GM12872 (cell line): ENCODE measurements at regions not wholly inside any gene's neighbourhood (a gene's known extent, or its start where the extent isn't known, plus 50 kb on each side); places are given as distances from the start of the nearest gene placed in this dataset.

Source experiments
- TF ChIP-seq, protein P1 (sequence below): IDR thresholded peaks from 3 replicates; pipeline ENCODE4 v1.5.1; 2011; ENCODE audit warnings: low read depth, mild to moderate bottlenecking, low read length, moderate library complexity; ENCODE audit not compliant: insufficient read depth

DNA sequence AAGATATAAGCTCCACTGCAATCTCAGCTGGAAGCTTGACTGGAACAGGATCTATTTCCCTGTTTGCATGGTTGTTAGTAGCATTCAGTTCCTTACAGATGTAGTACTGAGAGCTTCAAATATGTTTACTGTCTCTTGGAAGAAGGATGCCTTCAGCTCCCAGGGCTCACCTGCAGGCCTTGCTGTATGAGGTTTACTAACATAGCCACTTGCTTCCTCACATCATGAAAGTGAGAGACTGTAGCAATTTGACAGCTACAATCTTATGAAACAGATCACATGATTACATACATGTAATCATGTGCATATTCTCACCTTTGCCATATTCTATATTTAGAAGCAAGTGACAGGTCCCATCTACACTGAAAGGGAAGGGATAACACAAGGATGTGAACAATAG, 458.1 kb upstream of the PCDH20 start:
- TF ChIP-seq, protein P1, sequence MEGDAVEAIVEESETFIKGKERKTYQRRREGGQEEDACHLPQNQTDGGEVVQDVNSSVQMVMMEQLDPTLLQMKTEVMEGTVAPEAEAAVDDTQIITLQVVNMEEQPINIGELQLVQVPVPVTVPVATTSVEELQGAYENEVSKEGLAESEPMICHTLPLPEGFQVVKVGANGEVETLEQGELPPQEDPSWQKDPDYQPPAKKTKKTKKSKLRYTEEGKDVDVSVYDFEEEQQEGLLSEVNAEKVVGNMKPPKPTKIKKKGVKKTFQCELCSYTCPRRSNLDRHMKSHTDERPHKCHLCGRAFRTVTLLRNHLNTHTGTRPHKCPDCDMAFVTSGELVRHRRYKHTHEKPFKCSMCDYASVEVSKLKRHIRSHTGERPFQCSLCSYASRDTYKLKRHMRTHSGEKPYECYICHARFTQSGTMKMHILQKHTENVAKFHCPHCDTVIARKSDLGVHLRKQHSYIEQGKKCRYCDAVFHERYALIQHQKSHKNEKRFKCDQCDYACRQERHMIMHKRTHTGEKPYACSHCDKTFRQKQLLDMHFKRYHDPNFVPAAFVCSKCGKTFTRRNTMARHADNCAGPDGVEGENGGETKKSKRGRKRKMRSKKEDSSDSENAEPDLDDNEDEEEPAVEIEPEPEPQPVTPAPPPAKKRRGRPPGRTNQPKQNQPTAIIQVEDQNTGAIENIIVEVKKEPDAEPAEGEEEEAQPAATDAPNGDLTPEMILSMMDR, result no peak

DNA sequence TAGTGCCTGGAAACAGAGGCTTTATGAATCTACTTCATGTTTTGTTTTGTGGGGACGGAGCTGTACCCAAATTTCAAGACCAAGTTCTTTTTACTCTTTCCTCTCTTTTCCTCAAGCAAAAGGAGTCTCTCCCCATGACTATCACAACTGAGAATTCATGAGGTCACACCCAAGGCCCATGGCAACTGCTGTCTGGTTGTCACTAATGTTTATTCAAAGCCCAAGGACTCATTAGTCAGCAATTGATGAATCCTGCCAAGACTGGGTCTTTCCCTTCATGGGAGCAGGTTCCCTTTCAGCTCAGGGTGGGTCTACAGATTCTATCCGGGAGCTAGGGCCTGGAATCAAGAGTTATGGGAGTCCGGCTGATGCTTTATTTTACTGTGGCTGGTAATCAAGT, 441.5 kb upstream of the PCDH20 start:
- TF ChIP-seq, protein P1, result no peak

DNA sequence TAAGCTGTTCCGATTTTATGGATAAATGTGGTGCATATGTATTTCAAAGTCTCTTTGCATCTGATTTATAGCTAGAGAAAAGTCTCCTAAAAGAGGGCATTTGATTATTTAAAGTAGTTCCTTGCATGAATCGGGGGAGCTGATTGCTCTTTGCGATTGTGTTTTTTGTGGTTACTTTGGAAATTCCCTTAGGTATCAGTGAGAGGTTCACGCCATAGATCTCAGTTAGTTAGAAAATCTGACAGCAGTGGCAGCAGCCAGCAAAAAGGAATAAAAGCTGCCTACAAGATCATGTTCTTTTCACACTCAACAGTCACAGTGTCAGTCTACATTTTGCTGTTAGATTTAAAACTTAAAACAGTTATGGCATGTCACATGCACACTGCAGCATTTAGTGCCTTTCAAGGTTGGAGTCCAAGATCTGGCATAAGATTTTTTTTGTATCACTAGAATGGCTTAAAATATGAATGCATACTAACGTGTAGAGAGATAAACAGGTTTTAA, 436.5 kb upstream of the PCDH20 start:
- TF ChIP-seq, protein P1, result no peak

DNA sequence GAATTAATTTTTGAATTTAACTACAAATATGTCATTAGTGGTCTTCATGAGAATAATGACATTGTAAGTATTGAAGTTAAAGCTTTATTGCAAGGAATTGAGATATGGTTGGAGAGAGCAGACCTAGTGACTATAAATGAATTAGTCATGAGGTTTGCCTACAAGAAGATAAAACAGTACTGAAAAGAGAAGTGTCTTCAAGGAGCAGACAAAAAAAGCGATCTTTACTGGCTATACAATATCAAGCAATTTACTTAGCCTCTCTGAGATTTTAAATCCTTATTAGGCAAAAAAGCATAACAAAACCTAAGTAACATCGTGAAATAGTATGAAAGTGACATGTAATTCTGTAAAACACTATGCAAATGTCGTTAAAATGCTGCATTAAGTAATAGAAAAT, 435.1 kb upstream of the PCDH20 start:
- TF ChIP-seq, protein P1, result no peak

DNA sequence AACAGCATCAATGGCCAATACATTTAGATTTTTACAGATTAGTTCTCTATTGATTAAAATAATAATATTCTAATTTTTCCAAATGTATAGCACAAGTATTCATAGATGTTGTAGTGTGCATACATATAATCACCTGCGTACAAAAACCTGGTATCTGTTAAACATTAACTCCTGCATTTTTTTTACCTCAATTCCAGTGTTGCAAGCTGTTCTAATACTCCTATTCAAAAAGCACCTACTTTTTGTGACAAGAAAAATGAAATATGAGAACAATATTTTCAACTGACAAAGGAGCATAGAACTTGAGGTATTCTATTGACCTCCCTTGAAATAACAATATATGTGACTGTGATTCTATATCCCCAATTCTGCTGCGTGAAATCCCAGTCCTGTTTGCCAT, 422.9 kb upstream of the PCDH20 start:
- TF ChIP-seq, protein P1, result no peak

DNA sequence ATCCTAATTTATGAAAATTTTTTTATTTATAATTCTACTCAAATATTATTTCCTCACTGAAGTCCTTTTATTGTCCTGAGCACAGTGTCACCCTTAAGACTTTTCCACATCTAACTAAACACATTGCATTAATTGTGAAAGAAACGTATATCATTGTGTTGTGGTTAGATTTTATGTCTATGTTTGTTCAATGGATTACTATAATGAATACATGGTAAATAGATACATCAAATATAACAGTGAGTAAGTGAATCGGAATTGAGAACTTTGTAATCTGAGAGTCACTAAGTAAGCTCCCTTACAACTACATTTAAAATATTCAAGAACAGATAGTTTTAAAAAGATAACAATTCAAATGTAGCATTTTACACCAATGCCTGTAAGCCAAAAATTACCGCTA, 417.6 kb upstream of the PCDH20 start:
- TF ChIP-seq, protein P1, result no peak

DNA sequence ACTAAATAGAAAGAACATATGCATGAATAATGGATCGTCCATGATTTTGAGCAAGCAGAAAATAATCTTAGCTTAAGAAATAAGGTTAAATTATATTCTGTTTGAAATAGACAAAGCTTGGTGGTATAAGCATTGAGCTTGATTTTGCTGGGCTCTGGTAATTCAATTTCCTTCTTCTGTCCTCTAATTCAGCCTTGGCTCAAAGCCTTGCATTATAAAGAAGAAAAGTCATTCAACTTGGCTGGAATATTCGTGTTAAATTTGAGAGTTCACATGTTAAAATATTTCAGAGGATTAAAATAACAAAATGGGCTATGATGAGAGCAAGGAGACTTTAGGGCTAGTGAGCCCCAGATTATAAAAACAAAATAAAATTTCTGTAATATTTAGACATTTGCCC, 415.4 kb upstream of the PCDH20 start:
- TF ChIP-seq, protein P1, result no peak

DNA sequence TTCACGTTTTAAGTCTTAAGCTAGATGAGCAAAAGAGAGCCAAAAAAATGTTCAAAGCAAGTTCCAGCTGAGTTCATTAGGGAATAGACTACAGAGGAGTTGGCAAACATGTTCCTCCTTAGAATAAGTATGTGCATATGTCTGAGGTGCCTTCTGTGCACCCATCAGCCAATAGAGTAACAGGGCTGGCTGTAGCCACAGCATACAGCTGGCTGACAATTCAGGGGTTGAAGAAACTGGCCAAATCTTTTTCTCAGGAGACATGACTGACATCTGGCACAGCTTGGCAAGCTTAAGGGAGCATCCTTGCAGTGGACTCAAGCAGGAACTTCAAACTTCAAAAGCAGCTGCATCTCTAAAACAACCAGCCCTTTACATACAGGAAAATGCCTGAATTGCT, 414.8 kb upstream of the PCDH20 start:
- TF ChIP-seq, protein P1, result no peak
